Ishikawa (cell line): ENCODE measurements at regions not wholly inside any gene's neighbourhood (a gene's known extent, or its start where the extent isn't known, plus 50 kb on each side); places are given as distances from the start of the nearest gene placed in this dataset.

ENCODE experiments used
- CEBPB ChIP-seq: IDR thresholded peaks from 2 replicates; pipeline ENCODE4 v1.6.1; 2012
- EGR1 ChIP-seq: IDR thresholded peaks from 2 replicates; pipeline ENCODE4 v1.6.1; 2012
- EP300 ChIP-seq: IDR thresholded peaks from 2 replicates; pipeline ENCODE4 v1.6.1; 2012; ENCODE audit warnings: borderline replicate concordance
- FOXM1 ChIP-seq: IDR thresholded peaks from 2 replicates; pipeline ENCODE4 v1.6.1; 2012; ENCODE audit warnings: low read depth, borderline replicate concordance
- MAX ChIP-seq: IDR thresholded peaks from 2 replicates; pipeline ENCODE4 v1.6.1; 2012
- NFIC ChIP-seq: IDR thresholded peaks from 2 replicates; pipeline ENCODE4 v1.6.1; 2012
- RAD21 ChIP-seq: IDR thresholded peaks from 2 replicates; pipeline ENCODE4 v1.6.1; 2012; ENCODE audit warnings: low read depth
- TCF12 ChIP-seq: IDR thresholded peaks from 2 replicates; pipeline ENCODE4 v1.6.1; 2012; ENCODE audit warnings: low read depth
- USF1 ChIP-seq: IDR thresholded peaks from 2 replicates; pipeline ENCODE4 v1.6.1; 2012
- YY1 ChIP-seq: IDR thresholded peaks from 2 replicates; pipeline ENCODE4 v1.6.1; 2012; ENCODE audit warnings: low read depth

- no peak for TF ChIP-seq YY1
- TF ChIP-seq FOXM1: no peak
- no peak for TF ChIP-seq EP300
- TF ChIP-seq TCF12: no peak
- no peak for TF ChIP-seq USF1
- TF ChIP-seq NFIC: no peak
- no peak for TF ChIP-seq CEBPB
- no peak for TF ChIP-seq RAD21
- TF ChIP-seq EGR1: no peak
- TF ChIP-seq MAX: no peak
These were observed 516.5 kb downstream of the CD83 start for GRCh38 chr6:14634072-14634471.
